Esophagus squamous epithelium (tissue), 5 donors: ENCODE measurements at regions not wholly inside any gene's neighbourhood (a gene's known extent, or its start where the extent isn't known, plus 50 kb on each side); places are given as distances from the start of the nearest gene placed in this dataset.

Experiments used
- DNase-seq: peaks from one replicate; lab custom pipeline; 2025; lab: John Stamatoyannopoulos, UW
- H3K27ac ChIP-seq, 4 donors: fragments of 200-600 bp; sonication (generic); one replicate each; pipeline ENCODE4 v1.5.1; 2016 to 2019; ENCODE audit warnings: mild to moderate bottlenecking in 1 of 4
- H3K27me3 ChIP-seq, 4 donors: fragments of 200-600 bp; sonication (generic); 1 replicate in 3 of 4; 2 replicates in 1 of 4; pipeline versions ENCODE4 v1.5.1 to v1.6.0; 2017 to 2021; ENCODE audit warnings: antibody characterized with exemption in 1 of 4
- H3K36me3 ChIP-seq, 3 donors: fragments of 200-600 bp; sonication (generic); one replicate each; pipeline ENCODE4 v1.5.1; 2016 to 2019
- H3K4me1 ChIP-seq, 3 donors: fragments of 200-600 bp; sonication (generic); one replicate each; pipeline ENCODE4 v1.5.1; 2017 to 2019
- H3K4me3 ChIP-seq, 4 donors: fragments of 200-600 bp; sonication (generic); 1 replicate in 3 of 4; 2 replicates in 1 of 4; pipeline ENCODE4 v1.5.1; 2016 to 2019; ENCODE audit warnings: mild to moderate bottlenecking in 2 of 4, moderate library complexity in 1 of 4
- H3K9me3 ChIP-seq, 3 donors: fragments of 200-600 bp; sonication (generic); one replicate each; pipeline ENCODE4 v1.5.1; 2016 to 2019
- POLR2A ChIP-seq, 4 donors: fragments of 450-650 bp; IDR thresholded peaks; one replicate each; pipeline ENCODE4 v1.6.1; 2017; ENCODE audit warnings: antibody characterized with exemption in 4 of 4, mild to moderate bottlenecking in 4 of 4, moderate library complexity in 3 of 4
- WGBS, 2 donors: methylation state at CpG; one replicate each; pipeline ENCODE4 v1.1.5; 2018; 5-methylcytosine and 5-hydroxymethylcytosine counted together
- intact Hi-C: fragments of 100-400 bp; cut with DNase I; formaldehyde crosslinking; loops from one replicate; pipeline ENCODE4 v1.15.0; 2022
- TF ChIP-seq, protein P1 (sequence below), 6 experiments: fragments of 450-650 bp in 4 of 6; fragments of 200-600 bp in 2 of 6; sonication (generic) in 2 of 6; IDR thresholded peaks; one replicate each; pipeline ENCODE4 v1.5.1; 2016 to 2019; ENCODE audit warnings: antibody characterized with exemption in 6 of 6, mild to moderate bottlenecking in 4 of 6, moderate library complexity in 4 of 6
- donor health status: DM: yes; HTN: yes; CAD: no.

- no peak overlapping the region for H3K27ac ChIP-seq
- 80 to 89% methylated on average over 1 to 3 of the region's 4 CpGs for WGBS, 2 donors
- H3K4me3 ChIP-seq, result no peak overlapping the region
- H3K36me3 ChIP-seq, result no peaks in the 10 kb centered on the region
- peaks cover 0 to 8% (median 0%) of the 10 kb centered on the region in 3 donors for H3K4me1 ChIP-seq
- intact Hi-C loops, result no loop called here
- no peak for DNase-seq
- no peaks in the 10 kb centered on the region for H3K27me3 ChIP-seq
- H3K9me3 ChIP-seq, result peaks cover 0 to 17% (median 0%) of the 10 kb centered on the region in 3 donors
- TF ChIP-seq, protein P1, sequence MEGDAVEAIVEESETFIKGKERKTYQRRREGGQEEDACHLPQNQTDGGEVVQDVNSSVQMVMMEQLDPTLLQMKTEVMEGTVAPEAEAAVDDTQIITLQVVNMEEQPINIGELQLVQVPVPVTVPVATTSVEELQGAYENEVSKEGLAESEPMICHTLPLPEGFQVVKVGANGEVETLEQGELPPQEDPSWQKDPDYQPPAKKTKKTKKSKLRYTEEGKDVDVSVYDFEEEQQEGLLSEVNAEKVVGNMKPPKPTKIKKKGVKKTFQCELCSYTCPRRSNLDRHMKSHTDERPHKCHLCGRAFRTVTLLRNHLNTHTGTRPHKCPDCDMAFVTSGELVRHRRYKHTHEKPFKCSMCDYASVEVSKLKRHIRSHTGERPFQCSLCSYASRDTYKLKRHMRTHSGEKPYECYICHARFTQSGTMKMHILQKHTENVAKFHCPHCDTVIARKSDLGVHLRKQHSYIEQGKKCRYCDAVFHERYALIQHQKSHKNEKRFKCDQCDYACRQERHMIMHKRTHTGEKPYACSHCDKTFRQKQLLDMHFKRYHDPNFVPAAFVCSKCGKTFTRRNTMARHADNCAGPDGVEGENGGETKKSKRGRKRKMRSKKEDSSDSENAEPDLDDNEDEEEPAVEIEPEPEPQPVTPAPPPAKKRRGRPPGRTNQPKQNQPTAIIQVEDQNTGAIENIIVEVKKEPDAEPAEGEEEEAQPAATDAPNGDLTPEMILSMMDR (IDR thresholded peaks at IDR 0.05), result no peak
- TF ChIP-seq POLR2A (IDR thresholded peaks at IDR 0.05), result no peak
Measured at GRCh38 chr2:156958374-156958773, 299.1 kb upstream of the GALNT5 start.

- H3K9me3 ChIP-seq, result peaks cover 0 to 17% (median 0%) of the 10 kb centered on the region in 3 donors
- no peak for TF ChIP-seq POLR2A (IDR thresholded peaks at IDR 0.05)
- TF ChIP-seq, protein P1 (IDR thresholded peaks at IDR 0.05), result no peak
- no peak overlapping the region for H3K27ac ChIP-seq
- H3K36me3 ChIP-seq, result no peaks in the 10 kb centered on the region
- no peaks in the 10 kb centered on the region for H3K27me3 ChIP-seq
- peaks cover 0 to 8% (median 0%) of the 10 kb centered on the region in 3 donors for H3K4me1 ChIP-seq
- no peak overlapping the region for H3K4me3 ChIP-seq
- no peak for DNase-seq
- WGBS, 2 donors, result 80% methylated on average over 1 of the region's 4 CpGs; no CpG with 5 or more reads in 1 of the 2 donors
- intact Hi-C loops, result no loop called here
Measured at GRCh38 chr2:156959481-156959880, 298.0 kb upstream of the GALNT5 start.

DNA sequence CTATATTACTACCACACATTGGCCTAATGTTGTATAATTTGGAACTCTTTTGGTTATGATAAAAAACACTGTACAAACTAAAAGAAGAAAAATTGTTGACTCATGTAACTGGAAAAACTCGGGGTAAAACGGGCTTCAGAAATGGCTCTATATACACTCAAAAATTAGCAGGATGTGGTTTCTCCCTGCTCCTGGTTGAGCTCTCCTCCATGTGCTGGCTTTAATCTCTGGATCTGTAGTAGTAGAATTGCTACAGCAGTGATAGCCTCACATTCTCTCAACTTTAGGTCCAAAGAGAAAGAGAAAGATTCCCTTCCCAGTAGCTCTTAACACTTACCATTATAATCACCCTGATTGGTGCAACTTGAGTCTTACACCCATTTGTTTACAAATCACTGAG, 274.9 kb upstream of the GALNT5 start:
- Histone ChIP-seq H3K4me3 (no peak overlapping the region), H3K9me3 (no peaks in the 10 kb centered on the region), H3K27me3 (no peaks in the 10 kb centered on the region), H3K27ac (no peak overlapping the region), H3K36me3 (no peaks in the 10 kb centered on the region), H3K4me1 (no peaks in the 10 kb centered on the region)
- TF ChIP-seq POLR2A (IDR thresholded peaks at IDR 0.05), result no peak
- TF ChIP-seq, protein P1 (IDR thresholded peaks at IDR 0.05), result no peak
- DNase-seq, result no peak
- WGBS, 2 donors, result 88 to 96% methylated on average over 2 of the region's 2 CpGs
- intact Hi-C loops, result no loop called here

DNA sequence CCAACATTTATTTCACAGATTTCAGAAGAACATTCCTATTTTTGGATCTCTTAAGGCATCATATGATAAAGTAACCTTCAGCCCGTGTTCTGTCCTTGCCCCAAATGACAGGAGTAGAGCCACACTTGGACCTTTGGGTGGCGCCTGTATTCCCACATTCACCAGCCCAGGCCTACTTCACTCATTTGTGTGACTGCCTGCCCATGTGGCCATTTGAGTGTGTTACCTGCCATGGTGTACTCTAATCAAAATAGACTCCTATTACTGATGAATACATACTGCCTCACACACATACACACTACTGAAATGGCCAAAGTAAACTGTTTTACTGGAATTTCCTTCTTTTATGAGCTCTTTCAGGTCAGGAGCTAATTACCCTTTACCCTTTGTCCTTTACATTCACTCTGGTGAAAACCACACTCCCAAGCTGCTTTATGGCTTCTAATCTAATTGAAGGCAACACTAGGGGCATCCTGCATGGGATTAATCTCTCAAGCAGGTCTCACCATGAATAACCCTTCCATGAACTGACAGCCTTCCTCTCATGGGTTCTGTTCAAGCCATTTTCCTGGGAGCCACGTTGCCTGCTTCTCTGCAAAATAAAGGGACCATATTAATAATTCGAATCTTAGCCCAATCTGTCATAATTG, 271.0 kb upstream of the GALNT5 start:
- intact Hi-C loops, result no loop called here
- TF ChIP-seq, protein P1 (IDR thresholded peaks at IDR 0.05), result no peak
- TF ChIP-seq POLR2A (IDR thresholded peaks at IDR 0.05), result no peak
- no peaks in the 10 kb centered on the region for H3K27me3 ChIP-seq
- no peak overlapping the region for H3K27ac ChIP-seq
- H3K36me3 ChIP-seq, result no peaks in the 10 kb centered on the region
- DNase-seq, result no peak
- H3K4me1 ChIP-seq, result no peaks in the 10 kb centered on the region
- H3K4me3 ChIP-seq, result no peak overlapping the region
- 73% methylated on average over 4 of the region's 4 CpGs for WGBS, 2 donors
- no peaks in the 10 kb centered on the region for H3K9me3 ChIP-seq

GRCh38 chr2:156999661-157000060, 257.8 kb upstream of the GALNT5 start:
- Histone ChIP-seq H3K27ac (no peak overlapping the region), H3K9me3 (no peaks in the 10 kb centered on the region), H3K27me3 (no peaks in the 10 kb centered on the region), H3K36me3 (no peaks in the 10 kb centered on the region), H3K4me3 (no peak overlapping the region), H3K4me1 (no peaks in the 10 kb centered on the region)
- no peak for TF ChIP-seq POLR2A (IDR thresholded peaks at IDR 0.05)
- TF ChIP-seq, protein P1 (IDR thresholded peaks at IDR 0.05), result no peak
- WGBS, 2 donors, result 40 to 55% methylated on average over 4 of the region's 4 CpGs
- DNase-seq, result no peak
- intact Hi-C loops, result no loop called here
